DOHH2 (cell line): ENCODE measurements at regions not wholly inside any gene's neighbourhood (a gene's known extent, or its start where the extent isn't known, plus 50 kb on each side); places are given as distances from the start of the nearest gene placed in this dataset.

Experiments
- EZH2phosphoT487 ChIP-seq: fragments of 200-600 bp; sonication (generic); IDR thresholded peaks from 2 replicates; pipeline ENCODE4 v1.6.1; 2017; ENCODE audit warnings: borderline replicate concordance, mild to moderate bottlenecking, antibody characterized with exemption, low read length, moderate library complexity, mixed read lengths
- TF ChIP-seq, protein P1 (sequence below): fragments of 200-600 bp; sonication (generic); IDR thresholded peaks from one replicate; pipeline ENCODE4 v1.5.1; 2014; ENCODE audit warnings: antibody characterized with exemption, mild to moderate bottlenecking, low read depth, low read length; ENCODE audit not compliant: poor library complexity, severe bottlenecking

- TF ChIP-seq, protein P1, sequence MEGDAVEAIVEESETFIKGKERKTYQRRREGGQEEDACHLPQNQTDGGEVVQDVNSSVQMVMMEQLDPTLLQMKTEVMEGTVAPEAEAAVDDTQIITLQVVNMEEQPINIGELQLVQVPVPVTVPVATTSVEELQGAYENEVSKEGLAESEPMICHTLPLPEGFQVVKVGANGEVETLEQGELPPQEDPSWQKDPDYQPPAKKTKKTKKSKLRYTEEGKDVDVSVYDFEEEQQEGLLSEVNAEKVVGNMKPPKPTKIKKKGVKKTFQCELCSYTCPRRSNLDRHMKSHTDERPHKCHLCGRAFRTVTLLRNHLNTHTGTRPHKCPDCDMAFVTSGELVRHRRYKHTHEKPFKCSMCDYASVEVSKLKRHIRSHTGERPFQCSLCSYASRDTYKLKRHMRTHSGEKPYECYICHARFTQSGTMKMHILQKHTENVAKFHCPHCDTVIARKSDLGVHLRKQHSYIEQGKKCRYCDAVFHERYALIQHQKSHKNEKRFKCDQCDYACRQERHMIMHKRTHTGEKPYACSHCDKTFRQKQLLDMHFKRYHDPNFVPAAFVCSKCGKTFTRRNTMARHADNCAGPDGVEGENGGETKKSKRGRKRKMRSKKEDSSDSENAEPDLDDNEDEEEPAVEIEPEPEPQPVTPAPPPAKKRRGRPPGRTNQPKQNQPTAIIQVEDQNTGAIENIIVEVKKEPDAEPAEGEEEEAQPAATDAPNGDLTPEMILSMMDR: no peak
- TF ChIP-seq EZH2phosphoT487: no peak
Measured at GRCh38 chr12:3351731-3352130, 139.3 kb upstream of the PRMT8 start.
